ENCODE measurements at regions not wholly inside any gene's neighbourhood (a gene's known extent, or its start where the extent isn't known, plus 50 kb on each side); places are given as distances from the start of the nearest gene placed in this dataset.

- H3K36me3 ChIP-seq: no peaks in the 10 kb centered on the region
- intact Hi-C loops (cut with DNase I): no loop called here
- H3K27me3 ChIP-seq: no peaks in the 10 kb centered on the region
- WGBS (ENCODE audit: insufficient coverage, low coverage, low lambda C conversion rate, missing lambda C conversion rate): 61% methylated on average over 4 of the region's 4 CpGs
- ATAC-seq (peak in 1 of 4 donors; percentile 41), DNase-seq (no peak)
- H3K27ac ChIP-seq: no peak overlapping the region
- H3K4me1 ChIP-seq: no peaks in the 10 kb centered on the region
- no peak overlapping the region for H3K4me3 ChIP-seq
- H3K9me3 ChIP-seq: no peaks in the 10 kb centered on the region
- TF ChIP-seq, protein P1, sequence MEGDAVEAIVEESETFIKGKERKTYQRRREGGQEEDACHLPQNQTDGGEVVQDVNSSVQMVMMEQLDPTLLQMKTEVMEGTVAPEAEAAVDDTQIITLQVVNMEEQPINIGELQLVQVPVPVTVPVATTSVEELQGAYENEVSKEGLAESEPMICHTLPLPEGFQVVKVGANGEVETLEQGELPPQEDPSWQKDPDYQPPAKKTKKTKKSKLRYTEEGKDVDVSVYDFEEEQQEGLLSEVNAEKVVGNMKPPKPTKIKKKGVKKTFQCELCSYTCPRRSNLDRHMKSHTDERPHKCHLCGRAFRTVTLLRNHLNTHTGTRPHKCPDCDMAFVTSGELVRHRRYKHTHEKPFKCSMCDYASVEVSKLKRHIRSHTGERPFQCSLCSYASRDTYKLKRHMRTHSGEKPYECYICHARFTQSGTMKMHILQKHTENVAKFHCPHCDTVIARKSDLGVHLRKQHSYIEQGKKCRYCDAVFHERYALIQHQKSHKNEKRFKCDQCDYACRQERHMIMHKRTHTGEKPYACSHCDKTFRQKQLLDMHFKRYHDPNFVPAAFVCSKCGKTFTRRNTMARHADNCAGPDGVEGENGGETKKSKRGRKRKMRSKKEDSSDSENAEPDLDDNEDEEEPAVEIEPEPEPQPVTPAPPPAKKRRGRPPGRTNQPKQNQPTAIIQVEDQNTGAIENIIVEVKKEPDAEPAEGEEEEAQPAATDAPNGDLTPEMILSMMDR (IDR thresholded peaks at IDR 0.05): no peak
- no peak for TF ChIP-seq POLR2A (IDR thresholded peaks at IDR 0.05)
Observed at GRCh38 chr3:178320456-178321351, 215.5 kb upstream of the KCNMB2 start.

DNA sequence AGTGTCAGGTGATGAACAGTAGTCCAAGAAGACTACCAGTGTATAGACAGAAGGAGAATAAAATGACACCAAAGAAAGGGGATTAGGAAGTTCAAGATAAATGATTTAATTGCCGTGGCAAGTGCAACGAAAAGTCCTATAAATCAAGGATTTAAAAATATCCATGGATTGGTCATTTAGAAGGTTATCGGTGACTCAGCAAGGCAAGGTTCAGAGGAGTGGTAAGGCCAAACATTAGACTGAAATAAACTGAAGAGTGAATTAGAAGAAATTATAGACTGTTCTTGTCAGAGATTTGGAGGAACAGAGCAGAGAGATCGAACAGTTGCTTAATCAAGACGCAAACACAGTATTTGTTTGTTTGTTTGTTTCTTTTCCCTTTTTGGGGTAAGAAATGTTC, 211.9 kb upstream of the KCNMB2 start:
- H3K4me3 ChIP-seq: no peak overlapping the region
- intact Hi-C loops (cut with DNase I): no loop called here
- WGBS (ENCODE audit: insufficient coverage, low coverage, low lambda C conversion rate, missing lambda C conversion rate): 77% methylated on average over 5 of the region's 5 CpGs
- TF ChIP-seq, protein P1 (IDR thresholded peaks at IDR 0.05): no peak
- TF ChIP-seq POLR2A (IDR thresholded peaks at IDR 0.05): no peak
- no peaks in the 10 kb centered on the region for H3K27me3 ChIP-seq
- no peak for DNase-seq
- H3K36me3 ChIP-seq: no peaks in the 10 kb centered on the region
- no peaks in the 10 kb centered on the region for H3K9me3 ChIP-seq
- H3K27ac ChIP-seq: no peak overlapping the region
- no peak for ATAC-seq
- no peaks in the 10 kb centered on the region for H3K4me1 ChIP-seq

DNA sequence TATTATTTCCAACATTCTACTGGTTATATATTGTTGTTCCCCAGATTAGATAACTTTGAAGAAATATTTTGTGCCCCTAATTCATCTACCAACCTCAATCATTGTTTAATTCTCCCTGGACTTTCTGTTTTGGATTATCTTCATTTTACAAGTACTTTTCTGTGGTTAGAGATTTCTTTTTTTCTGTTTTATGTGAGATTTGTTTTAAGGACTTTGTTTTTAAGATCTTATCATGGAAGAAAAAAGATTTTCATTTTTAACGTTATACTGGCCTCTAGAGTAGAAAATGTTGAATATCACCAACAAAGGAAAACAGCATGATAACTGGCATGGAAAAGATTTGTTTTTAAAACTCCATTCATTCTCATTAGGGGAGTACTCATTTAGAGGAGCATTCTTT, 210.9 kb upstream of the KCNMB2 start:
- DNase-seq: no peak
- H3K4me1 ChIP-seq: no peaks in the 10 kb centered on the region
- WGBS (ENCODE audit: insufficient coverage, low coverage, low lambda C conversion rate, missing lambda C conversion rate): 0% methylated on average over 1 of the region's 1 CpG

DNA sequence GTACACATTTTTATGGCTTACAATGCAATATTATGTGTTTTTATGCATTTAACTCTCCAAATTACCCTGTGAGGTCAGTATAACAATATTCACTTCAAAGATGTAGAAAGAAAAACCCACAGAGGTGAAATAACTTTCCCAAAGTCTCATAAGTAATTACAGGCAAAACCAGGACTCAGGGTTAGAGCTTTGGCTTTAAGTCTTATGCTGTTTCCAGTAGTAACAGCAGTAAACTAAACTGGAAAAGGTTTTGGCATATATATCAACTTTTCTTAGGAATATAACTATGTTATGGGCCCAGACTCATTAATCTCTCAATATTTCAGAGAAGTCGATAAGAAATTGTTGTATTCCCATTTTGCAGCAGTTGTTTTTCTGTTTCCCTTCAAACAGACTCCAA, 206.3 kb upstream of the KCNMB2 start:
- 88% methylated on average over 1 of the region's 1 CpG for WGBS (ENCODE audit: insufficient coverage, low coverage, low lambda C conversion rate, missing lambda C conversion rate)
- no peak for ATAC-seq
- no peaks in the 10 kb centered on the region for H3K27me3 ChIP-seq
- intact Hi-C loops (cut with DNase I): no loop called here
- H3K36me3 ChIP-seq: no peaks in the 10 kb centered on the region
- no peak overlapping the region for H3K27ac ChIP-seq
- no peak overlapping the region for H3K4me3 ChIP-seq
- DNase-seq: no peak
- H3K9me3 ChIP-seq: no peaks in the 10 kb centered on the region
- no peak for TF ChIP-seq POLR2A (IDR thresholded peaks at IDR 0.05)
- TF ChIP-seq, protein P1 (IDR thresholded peaks at IDR 0.05): no peak
- no peaks in the 10 kb centered on the region for H3K4me1 ChIP-seq

More for the DNA sequence above, 210.9 kb upstream of the KCNMB2 start:
- ATAC-seq: peak in 1 of 4 donors; percentile 28
- Histone ChIP-seq H3K4me3 (no peak overlapping the region), H3K27ac (no peak overlapping the region), H3K36me3 (no peaks in the 10 kb centered on the region), H3K27me3 (no peaks in the 10 kb centered on the region), H3K9me3 (no peaks in the 10 kb centered on the region)
- TF ChIP-seq, protein P1 (IDR thresholded peaks at IDR 0.05): peak; percentile 21 to 29 (median 24)
- no peak for TF ChIP-seq POLR2A (IDR thresholded peaks at IDR 0.05)
- intact Hi-C loops (cut with DNase I): no loop called here
